Mesodermal cell (in vitro differentiated cells): ENCODE measurements at regions not wholly inside any gene's neighbourhood (a gene's known extent, or its start where the extent isn't known, plus 50 kb on each side); places are given as distances from the start of the nearest gene placed in this dataset.
"Not testable (repeated sequence)": the region's sequence is repeated elsewhere in the genome, so short reads cannot be mapped to it uniquely, and the experiment has no call there.

ENCODE experiments used
- H3K27ac ChIP-seq: 2 replicates; pipeline ENCODE4 v1.7.0; 2013; ENCODE audit warnings: mild to moderate bottlenecking, low read depth, low read length, moderate library complexity; ENCODE audit not compliant: severe bottlenecking
- H3K36me3 ChIP-seq: 2 replicates; pipeline ENCODE4 v1.7.1; 2013; ENCODE audit warnings: mild to moderate bottlenecking, low read length, moderate library complexity; ENCODE audit not compliant: control insufficient read depth, insufficient read depth
- H3K4me1 ChIP-seq: one replicate; pipeline ENCODE4 v1.7.1; 2013; ENCODE audit warnings: mild to moderate bottlenecking, low read length; ENCODE audit not compliant: insufficient read depth, control insufficient read depth, poor library complexity, severe bottlenecking
- H3K4me3 ChIP-seq: 2 replicates; pipeline ENCODE4 v1.7.0; 2013; ENCODE audit warnings: low read length, control low read depth, mild to moderate bottlenecking; ENCODE audit not compliant: insufficient read depth, poor library complexity, severe bottlenecking; ENCODE audit errors: extremely low read depth
- H3K9me3 ChIP-seq: 2 replicates; pipeline ENCODE4 v1.7.1; 2013; ENCODE audit warnings: mild to moderate bottlenecking, low read length, moderate library complexity; ENCODE audit not compliant: control insufficient read depth
- WGBS, 2 experiments: methylation state at CpG; one replicate each; pipeline ENCODE4 v1.1.5; 2013; ENCODE audit warnings: missing lambda C conversion rate in 2 of 2; ENCODE audit not compliant: insufficient coverage in 2 of 2; 5-methylcytosine and 5-hydroxymethylcytosine counted together

- 92 to 95% methylated on average over 2 to 3 of the region's 6 CpGs for WGBS, 2 experiments
- Histone ChIP-seq H3K9me3 (no peaks in the 10 kb centered on the region), H3K36me3 (no peaks in the 10 kb centered on the region), H3K27ac (no peak overlapping the region), H3K4me3 (no peak overlapping the region), H3K4me1 (no peaks in the 10 kb centered on the region)
Observed at GRCh38 chr5:83889971-83890745, 169.5 kb upstream of the HAPLN1 start.

- Histone ChIP-seq H3K36me3 (no peaks in the 10 kb centered on the region), H3K4me3 (no peak overlapping the region), H3K27ac (no peak overlapping the region), H3K4me1 (no peaks in the 10 kb centered on the region), H3K9me3 (no peaks in the 10 kb centered on the region)
- 97 to 99% methylated on average over 6 to 8 of the region's 8 CpGs for WGBS, 2 experiments
Observed at GRCh38 chr5:83877911-83878706, 157.5 kb upstream of the HAPLN1 start.

- WGBS, 2 experiments: 96 to 100% methylated on average over 3 to 4 of the region's 6 CpGs
- no peaks in the 10 kb centered on the region for H3K4me1 ChIP-seq
- no peaks in the 10 kb centered on the region for H3K36me3 ChIP-seq
- H3K4me3 ChIP-seq: no peak overlapping the region
- H3K27ac ChIP-seq: peak overlapping the region; percentile 24
- no peaks in the 10 kb centered on the region for H3K9me3 ChIP-seq
Observed at GRCh38 chr5:83871533-83872395, 151.1 kb upstream of the HAPLN1 start.

DNA sequence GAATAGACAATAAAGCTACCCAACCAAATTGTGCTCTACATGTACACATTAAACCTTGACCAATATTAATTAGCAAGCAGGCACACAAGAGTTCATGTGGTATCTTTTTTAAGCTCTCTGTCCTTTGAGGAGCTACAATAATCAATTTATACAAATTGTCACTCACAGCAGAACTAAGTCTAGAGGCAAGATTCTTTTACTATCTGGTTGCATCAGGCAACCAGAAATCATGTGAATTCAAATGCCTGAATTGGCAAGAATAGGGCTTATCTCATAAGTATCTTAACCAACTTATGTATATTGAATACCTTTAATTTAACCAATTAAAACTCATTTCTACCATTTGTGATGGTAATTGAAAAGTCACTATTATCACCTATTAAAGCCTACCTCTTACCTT is 145.5 kb upstream of the HAPLN1 start:
- Histone ChIP-seq H3K36me3 (no peaks in the 10 kb centered on the region), H3K9me3 (no peaks in the 10 kb centered on the region), H3K4me3 (no peak overlapping the region), H3K4me1 (no peaks in the 10 kb centered on the region), H3K27ac (no peak overlapping the region)

GRCh38 chr5:83865579-83865978 is 144.9 kb upstream of the HAPLN1 start:
- Histone ChIP-seq H3K4me1 (no peaks in the 10 kb centered on the region), H3K9me3 (no peaks in the 10 kb centered on the region), H3K27ac (no peak overlapping the region), H3K36me3 (no peaks in the 10 kb centered on the region), H3K4me3 (no peak overlapping the region)
- no CpG with 5 or more reads among the region's 1 CpG for WGBS, 2 experiments

DNA sequence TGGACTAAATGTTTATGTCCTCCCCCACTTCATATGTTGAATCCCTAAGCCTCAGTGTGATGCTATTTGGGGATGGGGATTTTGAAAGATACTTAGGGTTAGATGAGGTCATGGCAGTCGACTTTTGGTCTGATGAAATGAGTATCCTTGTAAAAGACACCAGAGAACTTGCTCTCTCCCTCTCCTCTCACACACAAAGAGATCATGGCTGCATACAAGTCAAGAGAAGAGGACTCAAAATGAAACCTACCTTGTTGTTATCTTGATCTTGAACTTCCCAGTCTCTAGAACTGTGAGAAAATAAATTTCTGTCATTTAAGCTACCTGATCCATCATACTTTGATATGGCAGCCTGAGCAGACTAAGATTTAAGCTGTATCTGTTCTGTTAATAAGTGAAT is 144.0 kb upstream of the HAPLN1 start:
- Histone ChIP-seq H3K4me3 (no peak overlapping the region), H3K4me1 (no peaks in the 10 kb centered on the region), H3K27ac (no peak overlapping the region), H3K36me3 (no peaks in the 10 kb centered on the region), H3K9me3 (no peaks in the 10 kb centered on the region)
- WGBS, 2 experiments: no CpG with 5 or more reads among the region's 1 CpG

DNA sequence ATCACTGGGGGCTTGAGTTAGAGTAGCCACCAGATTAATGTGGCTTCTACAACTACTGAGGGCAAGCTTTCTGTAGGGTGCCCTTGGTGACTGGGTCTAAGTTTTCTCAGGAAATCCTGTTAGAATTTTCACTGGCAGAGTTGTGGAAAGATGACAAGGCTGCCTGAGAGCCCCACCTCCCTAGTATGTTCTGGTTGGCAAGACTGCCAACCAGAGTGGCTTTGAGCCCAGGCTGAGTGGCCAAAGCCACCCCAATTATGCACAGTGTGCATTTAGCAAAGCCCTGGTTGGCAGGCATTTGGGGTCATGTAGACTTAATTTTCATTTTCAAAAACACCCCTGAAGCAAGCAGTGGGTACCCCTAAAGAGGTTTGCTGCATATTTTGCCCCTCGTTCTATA is 136.7 kb upstream of the HAPLN1 start:
- H3K4me1 ChIP-seq: no peaks in the 10 kb centered on the region
- WGBS, 2 experiments: no CpG with 5 or more reads among the region's 1 CpG
- H3K27ac ChIP-seq: no peak overlapping the region
- no peaks in the 10 kb centered on the region for H3K36me3 ChIP-seq
- no peaks in the 10 kb centered on the region for H3K9me3 ChIP-seq
- H3K4me3 ChIP-seq: no peak overlapping the region

DNA sequence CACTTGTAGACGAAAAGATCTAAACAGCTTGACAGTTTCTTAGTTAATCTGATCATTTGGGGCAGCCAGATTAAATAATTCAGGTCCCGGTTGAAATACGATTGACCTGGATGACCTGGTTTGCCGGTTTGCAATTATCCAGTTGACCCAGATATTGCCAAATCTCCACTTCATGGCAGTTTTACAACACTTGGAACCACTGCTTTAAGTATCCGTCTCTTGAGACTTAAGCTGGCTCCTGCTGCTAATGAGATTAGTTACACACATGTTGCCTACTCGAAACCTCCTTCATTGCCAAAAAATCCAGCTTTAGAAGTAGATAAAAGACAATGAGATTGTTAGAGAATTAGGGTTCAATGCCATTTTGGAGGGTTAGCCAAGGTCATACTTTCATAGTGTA is 136.2 kb upstream of the HAPLN1 start:
- Histone ChIP-seq H3K9me3 (no peaks in the 10 kb centered on the region), H3K4me3 (no peak overlapping the region), H3K27ac (no peak overlapping the region), H3K36me3 (no peaks in the 10 kb centered on the region), H3K4me1 (no peaks in the 10 kb centered on the region)
- WGBS, 2 experiments: 96 to 97% methylated on average over 5 of the region's 6 CpGs

DNA sequence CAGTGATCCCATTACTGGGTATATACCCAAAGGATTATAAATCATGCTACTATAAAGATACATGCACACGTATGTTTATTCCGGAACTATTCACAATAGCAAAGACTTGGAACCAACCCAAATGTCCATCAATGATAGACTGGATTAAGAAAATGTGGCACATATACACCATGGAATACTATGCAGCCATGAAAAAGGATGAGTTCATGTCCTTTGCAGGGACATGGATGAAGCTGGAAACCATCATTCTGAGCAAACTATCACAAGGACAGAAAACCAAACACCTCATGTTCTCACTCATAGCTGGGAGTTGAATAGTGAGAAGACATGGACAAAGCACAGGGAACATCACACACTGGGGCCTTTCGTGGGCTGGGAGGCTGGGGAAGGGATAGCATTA is 129.8 kb upstream of the HAPLN1 start:
- not testable (repeated sequence) for H3K9me3 ChIP-seq, H3K27ac ChIP-seq, H3K4me1 ChIP-seq, H3K4me3 ChIP-seq, H3K36me3 ChIP-seq
- WGBS, 2 experiments: 80 to 100% methylated on average over 1 to 2 of the region's 3 CpGs

- Histone ChIP-seq H3K9me3 (no peaks in the 10 kb centered on the region), H3K4me3 (no peak overlapping the region), H3K36me3 (no peaks in the 10 kb centered on the region), H3K27ac (no peak overlapping the region), H3K4me1 (no peaks in the 10 kb centered on the region)
- 94% methylated on average over 2 of the region's 2 CpGs; no CpG with 5 or more reads in 1 of the 2 experiments for WGBS, 2 experiments
Observed at GRCh38 chr5:83848941-83849340, 128.3 kb upstream of the HAPLN1 start.
